ENCODE measurements at regions not wholly inside any gene's neighbourhood (a gene's known extent, or its start where the extent isn't known, plus 50 kb on each side); places are given as distances from the start of the nearest gene placed in this dataset.
A peak's percentile ranks its signal among the peaks of the same experiment; 100 is the strongest.

DNA sequence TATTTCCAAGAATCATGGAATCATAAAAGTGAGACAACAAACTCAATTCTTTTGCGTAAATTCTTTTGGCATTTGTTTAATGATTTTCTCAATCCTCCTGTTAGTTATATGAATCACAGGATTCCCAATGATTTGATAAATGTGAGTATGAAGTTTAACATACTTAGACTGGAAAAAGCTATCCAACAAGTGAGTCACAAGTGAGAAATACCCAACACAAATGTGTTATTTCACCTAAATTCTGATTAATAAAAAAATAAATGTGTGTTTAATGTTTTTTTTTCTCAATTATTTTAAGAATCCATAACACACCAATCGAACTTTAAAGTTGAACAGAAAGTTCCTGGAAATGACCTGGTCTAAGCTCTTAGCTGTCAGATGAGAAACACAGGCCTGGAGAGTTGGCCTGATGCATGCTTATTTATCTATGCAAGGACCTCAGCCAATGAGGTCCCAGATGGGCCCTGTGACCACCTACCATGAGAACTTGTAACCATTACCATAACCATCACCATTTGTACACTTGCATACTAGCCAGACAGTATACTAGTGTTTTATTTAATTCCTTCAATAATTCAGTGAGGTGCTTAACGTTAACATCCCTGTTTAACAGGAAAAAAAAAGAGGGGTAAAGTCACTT is 386.7 kb downstream of the SPRY1 start:
- no peaks in the 10 kb centered on the region for H3K27me3 ChIP-seq
- H3K4me3 ChIP-seq = no peak overlapping the region
- no peaks in the 10 kb centered on the region for H3K9me3 ChIP-seq
- no peak for DNase-seq
- TF ChIP-seq, protein P1, sequence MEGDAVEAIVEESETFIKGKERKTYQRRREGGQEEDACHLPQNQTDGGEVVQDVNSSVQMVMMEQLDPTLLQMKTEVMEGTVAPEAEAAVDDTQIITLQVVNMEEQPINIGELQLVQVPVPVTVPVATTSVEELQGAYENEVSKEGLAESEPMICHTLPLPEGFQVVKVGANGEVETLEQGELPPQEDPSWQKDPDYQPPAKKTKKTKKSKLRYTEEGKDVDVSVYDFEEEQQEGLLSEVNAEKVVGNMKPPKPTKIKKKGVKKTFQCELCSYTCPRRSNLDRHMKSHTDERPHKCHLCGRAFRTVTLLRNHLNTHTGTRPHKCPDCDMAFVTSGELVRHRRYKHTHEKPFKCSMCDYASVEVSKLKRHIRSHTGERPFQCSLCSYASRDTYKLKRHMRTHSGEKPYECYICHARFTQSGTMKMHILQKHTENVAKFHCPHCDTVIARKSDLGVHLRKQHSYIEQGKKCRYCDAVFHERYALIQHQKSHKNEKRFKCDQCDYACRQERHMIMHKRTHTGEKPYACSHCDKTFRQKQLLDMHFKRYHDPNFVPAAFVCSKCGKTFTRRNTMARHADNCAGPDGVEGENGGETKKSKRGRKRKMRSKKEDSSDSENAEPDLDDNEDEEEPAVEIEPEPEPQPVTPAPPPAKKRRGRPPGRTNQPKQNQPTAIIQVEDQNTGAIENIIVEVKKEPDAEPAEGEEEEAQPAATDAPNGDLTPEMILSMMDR (IDR thresholded peaks at IDR 0.05) = no peak
- TF ChIP-seq POLR2A (IDR thresholded peaks at IDR 0.05) = no peak
- peak overlapping the region in 2 of 4 donors; percentile 25 to 70 for H3K27ac ChIP-seq
- no peaks in the 10 kb centered on the region for H3K36me3 ChIP-seq
- no peaks in the 10 kb centered on the region for H3K4me1 ChIP-seq

DNA sequence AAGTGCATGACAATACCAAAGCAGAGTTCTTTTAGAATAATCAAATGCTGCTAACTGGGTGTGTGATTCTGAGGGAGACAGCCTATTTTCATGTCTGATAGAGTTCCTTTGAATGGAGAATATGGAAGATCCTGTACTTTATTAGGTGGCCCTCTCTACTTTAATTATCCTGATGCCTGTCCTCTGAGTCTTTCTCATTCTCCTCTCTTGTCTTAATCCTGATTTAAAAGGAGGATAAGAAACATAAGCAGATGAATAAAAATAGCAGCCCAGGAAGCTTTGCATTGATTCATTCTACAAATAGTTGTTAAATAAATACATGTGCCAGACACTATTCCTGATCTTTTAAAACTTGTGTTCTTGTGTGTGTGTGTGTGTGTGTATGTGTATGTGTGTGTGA is 387.3 kb downstream of the SPRY1 start:
- no peaks in the 10 kb centered on the region for H3K4me1 ChIP-seq

DNA sequence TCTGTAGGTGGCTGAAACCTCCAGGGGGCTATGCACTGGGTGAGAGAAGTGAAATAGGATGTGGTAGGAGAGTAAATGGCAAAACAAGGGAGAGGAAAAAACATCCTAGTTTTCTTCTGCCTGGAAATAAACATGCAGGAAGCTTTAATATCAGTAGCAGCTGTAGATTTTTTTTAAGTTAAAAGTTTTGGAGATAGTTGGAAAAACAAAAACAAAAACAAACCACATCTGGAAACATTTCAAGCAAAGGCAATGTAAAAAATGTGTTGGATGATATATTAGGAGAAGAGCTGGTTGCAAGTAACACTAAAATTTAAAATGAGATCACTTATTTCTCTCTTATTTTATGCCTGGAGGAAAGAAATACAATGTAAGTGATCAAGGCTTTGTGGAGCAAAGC is 388.0 kb downstream of the SPRY1 start:
- H3K27ac ChIP-seq = peak overlapping the region in 2 of 4 donors; percentile 25 to 70
- no peaks in the 10 kb centered on the region for H3K27me3 ChIP-seq

More for the DNA sequence above, 387.3 kb downstream of the SPRY1 start:
- no peaks in the 10 kb centered on the region for H3K9me3 ChIP-seq
- H3K4me3 ChIP-seq = no peak overlapping the region
- TF ChIP-seq POLR2A (IDR thresholded peaks at IDR 0.05) = no peak
- peak overlapping the region in 2 of 4 donors; percentile 25 to 70 for H3K27ac ChIP-seq
- DNase-seq = no peak
- H3K36me3 ChIP-seq = no peaks in the 10 kb centered on the region
- no peaks in the 10 kb centered on the region for H3K27me3 ChIP-seq

DNA sequence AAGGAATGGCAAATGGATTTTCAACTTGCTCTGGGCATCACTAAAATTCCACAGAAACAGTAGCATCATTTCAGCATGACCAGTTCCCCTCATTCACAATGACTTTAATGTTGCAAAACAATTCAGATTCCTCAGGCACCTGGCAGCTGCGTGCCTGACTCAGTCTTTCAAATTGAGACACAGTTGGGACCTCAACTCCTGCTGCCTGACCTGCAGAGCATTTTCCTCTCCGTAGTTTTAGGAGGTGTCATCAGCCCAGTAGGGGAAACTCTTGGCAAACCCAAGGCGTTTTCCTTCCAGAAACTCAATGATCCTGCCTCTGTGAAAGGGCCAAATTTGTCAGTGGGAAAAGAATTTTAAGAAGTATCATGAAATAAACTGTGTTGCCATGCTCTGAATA is 388.9 kb downstream of the SPRY1 start:
- TF ChIP-seq, protein P1 (IDR thresholded peaks at IDR 0.05) = no peak
- no peak for TF ChIP-seq POLR2A (IDR thresholded peaks at IDR 0.05)
- Histone ChIP-seq H3K27ac (peak overlapping the region in 2 of 4 donors; percentile 8 to 70), H3K4me3 (no peak overlapping the region), H3K27me3 (no peaks in the 10 kb centered on the region), H3K9me3 (no peaks in the 10 kb centered on the region), H3K4me1 (no peaks in the 10 kb centered on the region), H3K36me3 (no peaks in the 10 kb centered on the region)
- DNase-seq = peak in 1 of 3 donors; percentile 59

More for the DNA sequence above, 388.0 kb downstream of the SPRY1 start:
- Histone ChIP-seq H3K9me3 (no peaks in the 10 kb centered on the region), H3K4me1 (no peaks in the 10 kb centered on the region), H3K4me3 (no peak overlapping the region), H3K36me3 (no peaks in the 10 kb centered on the region)
- no peak for TF ChIP-seq POLR2A (IDR thresholded peaks at IDR 0.05)
- TF ChIP-seq, protein P1 (IDR thresholded peaks at IDR 0.05) = no peak
- no peak for DNase-seq

DNA sequence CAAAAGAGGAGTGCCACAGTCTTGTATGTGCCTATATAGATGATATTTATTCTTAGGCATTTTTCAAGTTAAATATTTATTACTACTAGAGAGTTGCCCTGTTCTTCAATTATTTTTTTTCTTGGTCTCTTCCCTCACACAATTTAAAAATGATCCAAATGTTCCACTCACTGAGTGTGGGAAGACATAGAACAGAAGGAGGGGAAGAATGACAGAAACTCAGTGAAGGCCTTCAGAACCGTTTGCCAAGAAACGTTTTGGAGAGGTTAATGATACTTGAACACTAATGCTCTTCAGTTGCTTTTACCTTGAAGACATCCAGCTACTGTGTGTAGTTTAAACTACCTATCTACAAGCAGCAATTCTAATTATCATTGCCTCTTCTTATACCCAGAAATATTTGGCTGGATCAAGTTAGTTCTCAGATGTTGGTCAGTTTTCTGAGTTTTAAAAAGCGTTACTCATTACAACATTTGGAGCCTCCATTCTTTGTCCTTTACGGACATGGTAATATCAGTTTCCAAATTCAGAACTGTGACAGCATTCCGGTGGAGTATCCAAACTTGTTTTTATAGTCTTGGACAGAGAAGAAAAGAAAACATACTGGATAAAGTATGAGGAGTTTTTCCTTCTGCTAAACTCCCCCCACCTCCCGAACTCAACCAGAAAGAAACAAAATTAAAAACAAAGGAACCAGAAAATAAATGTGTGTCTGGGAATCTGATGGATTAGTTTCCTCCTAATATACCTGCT is 389.7 kb downstream of the SPRY1 start:
- H3K4me3 ChIP-seq = no peak overlapping the region
- DNase-seq = no peak
- no peaks in the 10 kb centered on the region for H3K4me1 ChIP-seq
- H3K36me3 ChIP-seq = no peaks in the 10 kb centered on the region
- H3K27ac ChIP-seq = peak overlapping the region in 2 of 4 donors; percentile 48 to 70
- H3K27me3 ChIP-seq = no peaks in the 10 kb centered on the region
- TF ChIP-seq, protein P1 (IDR thresholded peaks at IDR 0.05) = no peak
- TF ChIP-seq POLR2A (IDR thresholded peaks at IDR 0.05) = no peak
- no peaks in the 10 kb centered on the region for H3K9me3 ChIP-seq

DNA sequence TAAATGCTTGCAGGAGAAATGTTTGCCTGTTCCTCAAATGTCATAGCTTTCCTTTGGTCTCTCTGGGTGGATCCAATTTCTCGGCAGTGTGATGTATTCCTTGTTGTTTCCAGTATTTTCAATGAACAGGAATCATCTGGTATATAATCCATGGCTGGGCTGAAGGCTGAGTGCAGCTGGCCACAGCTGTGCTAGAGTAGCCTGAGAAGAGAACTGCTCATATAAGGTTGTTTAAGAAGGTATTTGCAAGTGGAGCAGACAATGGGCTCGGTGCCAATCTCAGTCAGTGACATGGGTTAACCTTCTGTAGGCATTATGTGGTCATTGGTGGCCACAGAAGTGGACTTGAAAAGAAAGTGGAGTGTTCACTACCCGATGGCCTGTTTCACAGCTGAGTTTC is 390.3 kb downstream of the SPRY1 start:
- Histone ChIP-seq H3K4me3 (no peak overlapping the region), H3K36me3 (no peaks in the 10 kb centered on the region), H3K27ac (peak overlapping the region in 2 of 4 donors; percentile 12 to 70), H3K27me3 (no peaks in the 10 kb centered on the region), H3K9me3 (no peaks in the 10 kb centered on the region), H3K4me1 (no peaks in the 10 kb centered on the region)
- DNase-seq = peak in 1 of 3 donors; percentile 45
- no peak for TF ChIP-seq POLR2A (IDR thresholded peaks at IDR 0.05)
- TF ChIP-seq, protein P1 (IDR thresholded peaks at IDR 0.05) = no peak
